ENCODE measurements at regions not wholly inside any gene's neighbourhood (a gene's known extent, or its start where the extent isn't known, plus 50 kb on each side); places are given as distances from the start of the nearest gene placed in this dataset.

- TF ChIP-seq CTCF (IDR thresholded peaks at IDR 0.05; ENCODE audit: low read length) (no peak), EZH2 (IDR thresholded peaks at IDR 0.05; ENCODE audit: borderline replicate concordance, low read length) (no peak)
These were observed 262.2 kb upstream of the MGAT5 start for GRCh38 chr2:133991606-133992168.
